SU-DHL-6 (cell line): ENCODE measurements at regions not wholly inside any gene's neighbourhood (a gene's known extent, or its start where the extent isn't known, plus 50 kb on each side); places are given as distances from the start of the nearest gene placed in this dataset.

Experiments used
- CTCF ChIP-seq: fragments of 200-600 bp; sonication (generic); IDR thresholded peaks from one replicate; pipeline ENCODE4 v1.5.1; 2017; ENCODE audit warnings: antibody characterized with exemption, mild to moderate bottlenecking, low read length, moderate library complexity; ENCODE audit not compliant: insufficient read depth, poor library complexity, severe bottlenecking
- EZH2phosphoT487 ChIP-seq: fragments of 200-600 bp; sonication (generic), shearing (Covaris generic); conservative IDR thresholded peaks from 2 replicates; pipeline ENCODE4 v1.6.1; 2018; ENCODE audit warnings: mild to moderate bottlenecking, antibody characterized with exemption, low read length, moderate library complexity, mixed read lengths

GRCh38 chr4:125538670-125539069 is 223.9 kb downstream of the FAT4 start:
- no peak for TF ChIP-seq EZH2phosphoT487
- TF ChIP-seq CTCF = no peak
